NT2/D1 (cell line): ENCODE measurements at regions not wholly inside any gene's neighbourhood (a gene's known extent, or its start where the extent isn't known, plus 50 kb on each side); places are given as distances from the start of the nearest gene placed in this dataset.

ENCODE experiments used
- YY1 ChIP-seq: IDR thresholded peaks from 2 replicates; pipeline ENCODE4 v1.6.1; 2011; ENCODE audit not compliant: insufficient read length, insufficient read depth
- ZNF274 ChIP-seq: IDR thresholded peaks from 2 replicates; pipeline ENCODE4 v1.6.1; 2011; ENCODE audit warnings: mild to moderate bottlenecking, low read depth, low read length

- TF ChIP-seq YY1, result no peak
- TF ChIP-seq ZNF274, result no peak
Observed at GRCh38 chr13:38444904-38445303, 95.3 kb downstream of the UFM1 start.
